Naive thymus-derived CD4-positive, alpha-beta T cell (primary cell): ENCODE measurements at regions not wholly inside any gene's neighbourhood (a gene's known extent, or its start where the extent isn't known, plus 50 kb on each side); places are given as distances from the start of the nearest gene placed in this dataset.
A peak's percentile ranks its signal among the peaks of the same experiment; 100 is the strongest.

Experiments
- ATAC-seq: fragments of 150-1000 bp; cut with Tn5 transposase; 2 replicates; pipeline ENCODE4 v1.10.0; 2021; ENCODE audit warnings: mild to moderate bottlenecking, moderate library complexity
- CTCF ChIA-PET: fragments of 350-600 bp; sonication (Branson Sonifier 250); formaldehyde crosslinking; loops from one replicate; lab custom pipeline; 2021; ENCODE audit warnings: antibody characterized with exemption; lab: Charles Lee
- POLR2A ChIA-PET: fragments of 350-600 bp; sonication (Branson Sonifier 250); formaldehyde crosslinking; loops from one replicate; lab custom pipeline; 2021; ENCODE audit warnings: antibody characterized with exemption, inconsistent platforms; lab: Charles Lee
- DNase-seq, 9 donors: peaks; one replicate each; pipeline versions ENCODE4 v3.0.0 to v3.0.0-alpha.2; 2020 to 2022; ENCODE audit warnings: mixed read lengths in 1 of 9
- H3K27ac ChIP-seq: one replicate; pipeline ENCODE4 v1.7.0; 2013; ENCODE audit warnings: mild to moderate bottlenecking, low read depth, low read length, moderate library complexity
- H3K27me3 ChIP-seq, 2 donors: one replicate each; pipeline ENCODE4 v1.7.0; 2013; ENCODE audit warnings: low read length in 2 of 2, mild to moderate bottlenecking in 2 of 2, moderate library complexity in 2 of 2; ENCODE audit not compliant: control insufficient read depth in 2 of 2, insufficient read depth in 2 of 2
- H3K36me3 ChIP-seq, 3 experiments: 1 replicate in 2 of 3; 2 replicates in 1 of 3; pipeline ENCODE4 v1.7.0; 2013; ENCODE audit warnings: low read length in 3 of 3, mild to moderate bottlenecking in 3 of 3, moderate library complexity in 1 of 3; ENCODE audit not compliant: insufficient read depth in 3 of 3, control insufficient read depth in 2 of 3
- H3K4me1 ChIP-seq, 2 donors: one replicate each; pipeline ENCODE4 v1.7.0; 2013; ENCODE audit warnings: low read length in 2 of 2, mild to moderate bottlenecking in 2 of 2, moderate library complexity in 1 of 2; ENCODE audit not compliant: control insufficient read depth in 2 of 2, insufficient read depth in 2 of 2
- H3K4me3 ChIP-seq: 2 replicates; pipeline ENCODE4 v1.7.0; 2013; ENCODE audit warnings: mild to moderate bottlenecking, low read length
- H3K9me3 ChIP-seq, 3 experiments: 1 replicate in 2 of 3; 2 replicates in 1 of 3; pipeline ENCODE4 v1.7.0; 2013; ENCODE audit warnings: low read length in 3 of 3; ENCODE audit not compliant: control insufficient read depth in 2 of 3
- H3K27ac Mint-ChIP-seq, 9 donors: one replicate each; pipeline ENCODE4 v1.8.0; 2020 to 2022; ENCODE audit warnings: mixed read lengths in 9 of 9, mild to moderate bottlenecking in 8 of 9, moderate library complexity in 5 of 9, inconsistent platforms in 2 of 9
- H3K27me3 Mint-ChIP-seq, 5 donors: one replicate each; pipeline ENCODE4 v1.8.0; 2021 to 2022; ENCODE audit warnings: mixed read lengths in 5 of 5, mild to moderate bottlenecking in 1 of 5
- H3K36me3 Mint-ChIP-seq, 5 donors: one replicate each; pipeline ENCODE4 v1.8.0; 2020 to 2022; ENCODE audit warnings: mixed read lengths in 5 of 5, mild to moderate bottlenecking in 3 of 5, inconsistent platforms in 1 of 5
- H3K4me1 Mint-ChIP-seq, 7 donors: one replicate each; pipeline ENCODE4 v1.8.0; 2020 to 2022; ENCODE audit warnings: mixed read lengths in 7 of 7, mild to moderate bottlenecking in 3 of 7, inconsistent platforms in 1 of 7
- H3K4me3 Mint-ChIP-seq, 10 donors: one replicate each; pipeline ENCODE4 v1.8.0; 2020 to 2022; ENCODE audit warnings: mild to moderate bottlenecking in 10 of 10, mixed read lengths in 10 of 10, moderate library complexity in 6 of 10, inconsistent platforms in 2 of 10
- H3K9me3 Mint-ChIP-seq, 11 donors: one replicate each; pipeline ENCODE4 v1.8.0; 2020 to 2022; ENCODE audit warnings: mixed read lengths in 11 of 11, mild to moderate bottlenecking in 4 of 11, inconsistent platforms in 1 of 11, moderate library complexity in 1 of 11
- intact Hi-C, 2 donors: fragments of 100-400 bp; cut with micrococcal nuclease; formaldehyde crosslinking; loops; one replicate each; pipeline ENCODE4 v1.15.1; 2023

- Mint-ChIP-seq H3K4me1 (peaks cover 1 to 24% (median 8%) of the 10 kb centered on the region in 7 donors), H3K27ac (peak overlapping the region in 8 of 9 donors; percentile 5 to 64 (median 26)), H3K36me3 (no peaks in the 10 kb centered on the region), H3K4me3 (peak overlapping the region in 3 of 10 donors; percentile 3 to 45 (median 19)), H3K27me3 (peaks cover 0 to 16% (median 10%) of the 10 kb centered on the region in 5 donors), H3K9me3 (no peaks in the 10 kb centered on the region)
- Histone ChIP-seq H3K36me3 (no peaks in the 10 kb centered on the region), H3K9me3 (no peaks in the 10 kb centered on the region), H3K27me3 (no peaks in the 10 kb centered on the region), H3K27ac (no peak overlapping the region), H3K4me3 (no peak overlapping the region), H3K4me1 (no peaks in the 10 kb centered on the region)
- intact Hi-C loops = no loop called here
- POLR2A ChIA-PET = no interaction called here
- ATAC-seq = no peak
- DNase-seq = no peak
- CTCF ChIA-PET = interaction anchor here (0.6 kb wide), 2 partner anchors 19 to 136 kb away, joined by 3 read pairs; no protein-coding TSS in a partner anchor
Measured at GRCh38 chr7:142337054-142338001, 79.5 kb upstream of the PRSS58 start.

- H3K4me3 ChIP-seq = no peak overlapping the region
- H3K4me1 ChIP-seq = no peaks in the 10 kb centered on the region
- H3K36me3 Mint-ChIP-seq = peaks cover 0 to 4% (median 0%) of the 10 kb centered on the region in 5 donors
- no peaks in the 10 kb centered on the region for H3K9me3 Mint-ChIP-seq
- no peak overlapping the region for H3K27ac ChIP-seq
- ATAC-seq (no peak), DNase-seq (no peak)
- peaks cover 7 to 19% (median 14%) of the 10 kb centered on the region in 5 donors for H3K27me3 Mint-ChIP-seq
- POLR2A ChIA-PET = interaction anchor here (1.0 to 2.9 kb wide), 3 partner anchors 10 to 474 kb away, joined by 4 to 14 read pairs (median 6); no protein-coding TSS in a partner anchor
- no peaks in the 10 kb centered on the region for H3K27me3 ChIP-seq
- CTCF ChIA-PET = no interaction called here
- intact Hi-C loops = no loop called here
- H3K36me3 ChIP-seq = no peaks in the 10 kb centered on the region
- H3K4me1 Mint-ChIP-seq = peaks cover 0 to 13% (median 3%) of the 10 kb centered on the region in 7 donors
- no peaks in the 10 kb centered on the region for H3K9me3 ChIP-seq
- H3K27ac Mint-ChIP-seq = no peak overlapping the region
- peak overlapping the region in 9 of 10 donors; percentile 1 to 65 (median 59) for H3K4me3 Mint-ChIP-seq
Measured at GRCh38 chr7:142334806-142335205, 76.9 kb upstream of the PRSS58 start.

GRCh38 chr7:142334236-142334635, 76.4 kb upstream of the PRSS58 start:
- Histone ChIP-seq H3K9me3 (no peaks in the 10 kb centered on the region), H3K27ac (no peak overlapping the region), H3K27me3 (no peaks in the 10 kb centered on the region), H3K4me3 (no peak overlapping the region), H3K4me1 (no peaks in the 10 kb centered on the region), H3K36me3 (no peaks in the 10 kb centered on the region)
- no peak for DNase-seq
- ATAC-seq = no peak
- peak overlapping the region in 3 of 10 donors; percentile 6 to 25 (median 8) for H3K4me3 Mint-ChIP-seq
- peaks cover 7 to 19% (median 17%) of the 10 kb centered on the region in 5 donors for H3K27me3 Mint-ChIP-seq
- H3K4me1 Mint-ChIP-seq = peaks cover 0 to 12% (median 3%) of the 10 kb centered on the region in 7 donors
- H3K27ac Mint-ChIP-seq = no peak overlapping the region
- ChIA-PET POLR2A (interaction anchor here (1.0 to 2.9 kb wide), 3 partner anchors 10 to 475 kb away, joined by 4 to 14 read pairs (median 6); no protein-coding TSS in a partner anchor), CTCF (no interaction called here)
- peaks cover 0 to 4% (median 0%) of the 10 kb centered on the region in 5 donors for H3K36me3 Mint-ChIP-seq
- H3K9me3 Mint-ChIP-seq = no peaks in the 10 kb centered on the region
- intact Hi-C loops = no loop called here

- Mint-ChIP-seq H3K27me3 (peaks cover 7 to 28% (median 19%) of the 10 kb centered on the region in 5 donors), H3K27ac (no peak overlapping the region), H3K36me3 (peaks cover 0 to 4% (median 0%) of the 10 kb centered on the region in 5 donors), H3K4me1 (peaks cover 0 to 8% (median 3%) of the 10 kb centered on the region in 7 donors), H3K4me3 (peak overlapping the region in 3 of 10 donors; percentile 4 to 55 (median 20)), H3K9me3 (no peaks in the 10 kb centered on the region)
- Histone ChIP-seq H3K9me3 (no peaks in the 10 kb centered on the region), H3K4me1 (no peaks in the 10 kb centered on the region), H3K27ac (no peak overlapping the region), H3K36me3 (no peaks in the 10 kb centered on the region), H3K4me3 (no peak overlapping the region), H3K27me3 (no peaks in the 10 kb centered on the region)
- ATAC-seq (no peak), DNase-seq (no peak)
- POLR2A ChIA-PET = interaction anchor here (0.8 to 1.1 kb wide), 2 partner anchors 10 to 467 kb away, joined by 3 read pairs; no protein-coding TSS in a partner anchor
- intact Hi-C loops = no loop called here
- CTCF ChIA-PET = interaction anchor here (0.6 to 1.2 kb wide), 2 partner anchors 12 to 20 kb away, joined by 4 to 6 read pairs; no protein-coding TSS in a partner anchor
Measured at GRCh38 chr7:142332421-142332820, 74.6 kb upstream of the PRSS58 start.

- Histone ChIP-seq H3K4me3 (no peak overlapping the region), H3K27ac (no peak overlapping the region), H3K9me3 (no peaks in the 10 kb centered on the region), H3K4me1 (no peaks in the 10 kb centered on the region), H3K27me3 (no peaks in the 10 kb centered on the region), H3K36me3 (no peaks in the 10 kb centered on the region)
- H3K27ac Mint-ChIP-seq = no peak overlapping the region
- peaks cover 0 to 4% (median 0%) of the 10 kb centered on the region in 5 donors for H3K36me3 Mint-ChIP-seq
- H3K4me3 Mint-ChIP-seq = peak overlapping the region in 2 of 10 donors; percentile 20 to 55
- POLR2A ChIA-PET = interaction anchor here (0.8 kb wide), 1 partner anchor 467 kb away, joined by 3 read pairs; no protein-coding TSS in a partner anchor
- CTCF ChIA-PET = no interaction called here
- ATAC-seq = no peak
- H3K9me3 Mint-ChIP-seq = no peaks in the 10 kb centered on the region
- intact Hi-C loops = no loop called here
- H3K4me1 Mint-ChIP-seq = peaks cover 0 to 9% (median 0%) of the 10 kb centered on the region in 7 donors
- DNase-seq = no peak
- H3K27me3 Mint-ChIP-seq = peaks cover 7 to 27% (median 19%) of the 10 kb centered on the region in 5 donors
Measured at GRCh38 chr7:142331941-142332340, 74.1 kb upstream of the PRSS58 start.

GRCh38 chr7:142329062-142329790, 71.4 kb upstream of the PRSS58 start:
- peaks cover 0 to 2% of the 10 kb centered on the region in 2 donors for H3K4me1 ChIP-seq
- ATAC-seq (no peak), DNase-seq (no peak)
- H3K27me3 Mint-ChIP-seq = peaks cover 7 to 23% (median 20%) of the 10 kb centered on the region in 5 donors
- intact Hi-C loops = loop anchor here in 1 of 2 donors (10.0 kb wide), 1 partner anchor 886 kb away; no protein-coding TSS in a partner anchor
- ChIA-PET POLR2A (interaction anchor here (1.2 to 1.6 kb wide), 2 partner anchors 459 to 469 kb away, joined by 3 to 9 read pairs; no protein-coding TSS in a partner anchor), CTCF (no interaction called here)
- peak overlapping the region in 4 of 10 donors; percentile 5 to 54 (median 20) for H3K4me3 Mint-ChIP-seq
- H3K36me3 ChIP-seq = no peaks in the 10 kb centered on the region
- peaks cover 3 to 19% (median 9%) of the 10 kb centered on the region in 7 donors for H3K4me1 Mint-ChIP-seq
- H3K27ac ChIP-seq = no peak overlapping the region
- H3K27me3 ChIP-seq = no peaks in the 10 kb centered on the region
- H3K9me3 Mint-ChIP-seq = no peaks in the 10 kb centered on the region
- H3K4me3 ChIP-seq = no peak overlapping the region
- no peaks in the 10 kb centered on the region for H3K9me3 ChIP-seq
- H3K36me3 Mint-ChIP-seq = peaks cover 0 to 4% (median 0%) of the 10 kb centered on the region in 5 donors
- H3K27ac Mint-ChIP-seq = peak overlapping the region in 4 of 9 donors; percentile 27 to 54 (median 35)
